ENCODE measurements at regions not wholly inside any gene's neighbourhood (a gene's known extent, or its start where the extent isn't known, plus 50 kb on each side); places are given as distances from the start of the nearest gene placed in this dataset.
"Not testable (repeated sequence)": the region's sequence is repeated elsewhere in the genome, so short reads cannot be mapped to it uniquely, and the experiment has no call there.

DNA sequence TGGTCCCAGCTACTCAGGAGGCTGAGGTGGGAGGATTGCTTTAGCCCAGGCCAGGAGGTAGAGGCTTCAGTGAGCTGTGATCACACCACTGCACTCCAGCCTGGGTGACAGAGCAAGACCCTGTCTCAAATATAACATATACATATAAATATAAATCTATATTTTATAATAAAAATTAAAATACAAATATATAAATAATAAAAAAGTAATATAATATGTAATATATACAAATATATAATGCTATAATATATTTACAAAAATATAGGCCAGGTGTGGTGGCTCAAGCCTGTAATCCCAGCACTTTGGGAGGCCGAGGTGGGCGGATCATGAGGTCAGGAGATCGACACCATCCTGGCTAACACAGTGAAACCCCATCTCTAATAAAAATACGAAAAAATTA, 131.4 kb downstream of the MFAP3L start:
- H3K4me3 ChIP-seq (ENCODE audit: low read length); H3K27ac ChIP-seq (ENCODE audit: low read length); H3K4me1 ChIP-seq (ENCODE audit: control insufficient read depth, insufficient read depth, low read length); ATAC-seq; H3K9me3 ChIP-seq (ENCODE audit: control insufficient read depth, low read length); H3K27me3 ChIP-seq (ENCODE audit: control insufficient read depth, insufficient read depth); intact Hi-C loops (cut with DNase I); DNase-seq: not testable (repeated sequence)
- 92% methylated on average over 4 of the region's 4 CpGs for WGBS

DNA sequence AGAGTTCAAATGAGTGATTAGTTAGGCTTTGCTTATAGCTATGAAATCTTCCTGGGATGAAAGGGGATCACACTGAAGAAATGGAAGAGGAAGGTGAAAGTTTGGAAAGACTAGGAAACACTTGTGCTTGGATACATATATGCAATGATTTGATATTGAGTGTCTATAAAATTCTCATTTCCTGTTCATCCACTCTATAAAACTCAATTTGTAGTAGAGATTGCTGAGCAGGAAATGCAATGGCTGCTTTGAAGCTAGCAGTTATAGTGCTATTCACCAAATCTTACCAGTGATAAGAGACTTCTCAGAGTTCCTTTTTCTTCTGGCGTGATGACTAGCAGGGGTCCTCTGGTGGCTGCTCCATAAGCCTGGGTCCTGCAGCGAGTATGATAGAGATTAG, 128.1 kb upstream of the HPF1 start:
- 63% methylated on average over 2 of the region's 2 CpGs for WGBS
- Histone ChIP-seq H3K27me3 (ENCODE audit: control insufficient read depth, insufficient read depth) (no peaks in the 10 kb centered on the region), H3K4me1 (ENCODE audit: control insufficient read depth, insufficient read depth, low read length) (no peaks in the 10 kb centered on the region), H3K4me3 (ENCODE audit: low read length) (no peak overlapping the region), H3K9me3 (ENCODE audit: control insufficient read depth, low read length) (no peaks in the 10 kb centered on the region), H3K27ac (ENCODE audit: low read length) (no peak overlapping the region)
- ATAC-seq (no peak), DNase-seq (no peak)
- intact Hi-C loops (cut with DNase I), result no loop called here

DNA sequence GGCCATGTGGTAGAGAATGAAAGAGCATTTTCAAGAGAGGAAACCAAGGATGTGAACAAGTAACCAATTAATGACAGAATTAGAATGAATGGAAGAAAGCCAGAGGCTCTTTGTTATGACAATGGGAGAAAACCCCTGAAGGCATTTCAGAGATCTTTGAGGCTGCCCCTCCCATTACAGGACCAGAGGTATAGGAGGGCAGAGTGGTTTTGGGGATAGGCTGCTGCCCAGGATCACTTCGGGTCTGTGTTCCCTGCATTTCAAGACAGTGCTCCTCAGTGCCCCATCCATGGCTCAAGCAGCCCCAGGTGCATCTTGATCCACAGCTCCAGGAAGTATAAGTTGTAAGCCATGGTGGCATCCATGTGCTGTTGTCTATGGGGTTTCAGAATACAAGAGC, 124.0 kb upstream of the HPF1 start:
- Histone ChIP-seq H3K4me1 (ENCODE audit: control insufficient read depth, insufficient read depth, low read length) (no peaks in the 10 kb centered on the region), H3K27ac (ENCODE audit: low read length) (no peak overlapping the region), H3K9me3 (ENCODE audit: control insufficient read depth, low read length) (no peaks in the 10 kb centered on the region), H3K4me3 (ENCODE audit: low read length) (no peak overlapping the region), H3K27me3 (ENCODE audit: control insufficient read depth, insufficient read depth) (no peaks in the 10 kb centered on the region)
- 86% methylated on average over 1 of the region's 1 CpG for WGBS
- ATAC-seq (no peak), DNase-seq (no peak)
- intact Hi-C loops (cut with DNase I), result no loop called here

DNA sequence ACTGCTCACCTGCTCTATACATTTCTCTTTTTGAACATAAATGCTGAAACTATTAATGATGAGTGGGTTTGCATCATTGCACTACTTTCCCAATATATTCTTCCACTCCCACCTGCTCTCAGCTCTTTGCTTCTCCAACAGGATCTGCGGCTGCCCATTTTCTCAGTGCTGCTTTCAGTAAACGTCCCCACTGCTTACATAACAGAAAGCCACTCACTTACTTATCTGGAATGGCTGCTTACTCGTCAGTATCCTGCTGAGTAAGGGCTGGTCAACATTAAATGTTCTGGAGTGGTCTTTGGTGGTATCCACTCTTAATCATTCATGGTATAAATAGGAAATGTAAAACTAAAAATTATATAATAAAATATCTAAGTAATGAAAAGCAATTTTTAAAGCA, 112.8 kb upstream of the HPF1 start:
- Histone ChIP-seq H3K27me3 (ENCODE audit: control insufficient read depth, insufficient read depth) (no peaks in the 10 kb centered on the region), H3K27ac (ENCODE audit: low read length) (no peak overlapping the region), H3K9me3 (ENCODE audit: control insufficient read depth, low read length) (no peaks in the 10 kb centered on the region), H3K4me3 (ENCODE audit: low read length) (no peak overlapping the region), H3K4me1 (ENCODE audit: control insufficient read depth, insufficient read depth, low read length) (no peaks in the 10 kb centered on the region)
- DNase-seq (no peak), ATAC-seq (no peak)
- WGBS, result 39% methylated on average over 3 of the region's 3 CpGs
- intact Hi-C loops (cut with DNase I), result no loop called here

DNA sequence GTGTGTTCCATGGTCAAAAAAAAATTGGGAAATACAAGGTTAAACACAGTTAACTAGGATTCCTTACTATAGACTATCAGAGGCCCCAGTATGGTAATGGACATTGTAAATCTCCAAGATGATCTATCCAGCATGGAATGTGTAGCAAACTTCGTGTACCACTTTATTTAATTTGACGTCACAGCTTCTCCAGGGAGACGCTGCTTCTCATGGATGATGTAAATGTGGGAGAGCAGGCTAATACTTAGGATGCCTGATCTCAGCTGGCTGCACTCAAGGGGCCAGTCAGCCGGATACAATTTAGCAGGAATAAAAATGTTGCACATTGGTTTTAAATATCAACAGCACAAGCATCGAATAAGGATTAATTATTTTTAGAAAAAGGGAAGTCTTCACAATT, 111.7 kb upstream of the HPF1 start:
- ATAC-seq, result no peak
- H3K9me3 ChIP-seq (ENCODE audit: control insufficient read depth, low read length), result no peaks in the 10 kb centered on the region
- H3K4me3 ChIP-seq (ENCODE audit: low read length), result no peak overlapping the region
- no peaks in the 10 kb centered on the region for H3K27me3 ChIP-seq (ENCODE audit: control insufficient read depth, insufficient read depth)
- no peak for DNase-seq
- H3K27ac ChIP-seq (ENCODE audit: low read length), result no peak overlapping the region
- no peaks in the 10 kb centered on the region for H3K4me1 ChIP-seq (ENCODE audit: control insufficient read depth, insufficient read depth, low read length)
- intact Hi-C loops (cut with DNase I), result no loop called here
- 55% methylated on average over 5 of the region's 5 CpGs for WGBS

DNA sequence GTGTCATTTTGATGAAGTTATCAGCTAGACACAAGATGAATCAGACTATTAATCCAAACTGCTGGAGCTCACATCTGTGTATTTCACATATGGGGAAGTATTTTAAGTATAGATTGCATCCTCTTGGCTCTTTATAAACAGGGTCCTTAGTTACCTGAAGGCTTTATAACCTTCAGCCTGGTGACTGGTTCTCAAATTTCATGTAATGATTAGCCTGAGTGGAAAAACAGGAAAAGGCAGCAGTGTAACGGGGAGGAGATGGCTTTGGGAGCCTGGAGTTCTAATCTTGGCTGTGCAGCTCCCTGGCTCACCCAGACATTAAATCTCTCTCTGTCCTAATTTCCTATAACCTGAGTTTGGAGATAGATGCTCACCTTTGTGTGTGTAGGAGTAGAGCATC, 103.8 kb upstream of the HPF1 start:
- WGBS, result 31% methylated on average over 1 of the region's 1 CpG
- H3K27me3 ChIP-seq (ENCODE audit: control insufficient read depth, insufficient read depth), result peaks cover 2% of the 10 kb centered on the region
- no peak for ATAC-seq
- H3K27ac ChIP-seq (ENCODE audit: low read length), result no peak overlapping the region
- no peaks in the 10 kb centered on the region for H3K9me3 ChIP-seq (ENCODE audit: control insufficient read depth, low read length)
- intact Hi-C loops (cut with DNase I), result no loop called here
- DNase-seq, result no peak
- H3K4me1 ChIP-seq (ENCODE audit: control insufficient read depth, insufficient read depth, low read length), result no peaks in the 10 kb centered on the region
- H3K4me3 ChIP-seq (ENCODE audit: low read length), result no peak overlapping the region

DNA sequence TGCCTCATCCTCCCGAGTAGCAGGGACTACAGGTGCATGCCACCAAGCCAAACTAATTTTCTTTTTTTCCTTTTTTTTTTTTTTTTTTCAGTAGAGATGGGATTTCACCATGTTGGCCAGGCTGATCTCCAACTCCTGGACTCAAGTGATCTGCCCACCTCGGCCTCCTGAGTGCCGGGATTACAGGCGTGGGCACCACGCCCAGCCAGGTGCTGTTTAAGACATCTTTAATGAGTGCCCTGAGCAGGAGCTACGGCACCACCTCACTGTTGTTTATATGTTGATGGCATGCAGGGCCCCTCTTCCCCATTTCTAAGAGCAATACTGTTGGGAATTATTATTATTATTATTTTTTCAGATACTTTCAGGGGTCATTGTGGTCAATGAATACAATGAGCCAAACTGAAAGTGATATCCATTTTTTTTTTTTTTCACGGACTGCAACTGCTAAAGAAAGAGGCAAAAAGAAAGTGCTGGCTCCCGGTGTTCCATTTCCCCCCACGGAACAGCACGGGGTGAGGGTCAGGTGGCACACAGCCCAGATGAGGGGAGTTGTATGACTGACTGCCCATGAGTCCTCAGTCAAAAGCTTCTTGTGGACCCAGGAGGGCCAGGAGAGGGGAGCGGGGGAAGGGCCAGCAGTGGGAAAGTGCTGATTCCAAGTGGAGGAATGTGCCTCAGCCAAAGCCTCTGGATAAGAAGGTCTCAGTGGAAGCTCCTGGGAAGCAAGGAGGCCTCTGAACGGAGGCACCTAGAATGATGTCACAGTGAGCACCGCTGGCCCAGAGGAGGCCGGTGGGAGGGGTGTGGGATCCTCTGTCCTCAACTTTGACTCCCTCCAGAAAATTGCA, 101.8 kb upstream of the HPF1 start:
- Histone ChIP-seq H3K27me3 (ENCODE audit: control insufficient read depth, insufficient read depth) (peaks cover 2% of the 10 kb centered on the region), H3K9me3 (ENCODE audit: control insufficient read depth, low read length) (no peaks in the 10 kb centered on the region), H3K4me3 (ENCODE audit: low read length) (no peak overlapping the region), H3K4me1 (ENCODE audit: control insufficient read depth, insufficient read depth, low read length) (no peaks in the 10 kb centered on the region), H3K27ac (ENCODE audit: low read length) (no peak overlapping the region)
- intact Hi-C loops (cut with DNase I), result no loop called here
- 73% methylated on average over 14 of the region's 14 CpGs for WGBS
- DNase-seq (no peak), ATAC-seq (no peak)

DNA sequence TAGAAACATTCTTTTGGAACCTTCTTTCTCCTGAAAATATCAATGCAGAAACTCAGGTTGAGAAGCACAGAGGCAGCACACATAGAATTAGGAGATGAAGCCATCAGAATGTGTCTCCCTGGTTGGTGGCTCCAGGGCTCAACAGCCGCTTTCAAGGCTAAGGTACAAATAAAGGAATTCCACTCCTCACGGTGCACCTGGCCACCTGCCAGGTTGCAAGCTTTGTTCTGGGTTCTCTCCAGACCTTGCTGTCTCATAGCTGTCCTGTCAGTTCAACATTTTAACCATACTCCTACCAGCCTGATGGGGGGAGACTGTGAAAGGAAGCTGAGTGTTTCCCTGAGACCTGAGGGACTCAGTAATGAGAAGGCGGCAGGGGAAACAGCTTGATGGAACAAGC, 96.3 kb upstream of the HPF1 start:
- intact Hi-C loops (cut with DNase I), result no loop called here
- H3K27me3 ChIP-seq (ENCODE audit: control insufficient read depth, insufficient read depth), result peaks cover 5% of the 10 kb centered on the region
- no peaks in the 10 kb centered on the region for H3K9me3 ChIP-seq (ENCODE audit: control insufficient read depth, low read length)

DNA sequence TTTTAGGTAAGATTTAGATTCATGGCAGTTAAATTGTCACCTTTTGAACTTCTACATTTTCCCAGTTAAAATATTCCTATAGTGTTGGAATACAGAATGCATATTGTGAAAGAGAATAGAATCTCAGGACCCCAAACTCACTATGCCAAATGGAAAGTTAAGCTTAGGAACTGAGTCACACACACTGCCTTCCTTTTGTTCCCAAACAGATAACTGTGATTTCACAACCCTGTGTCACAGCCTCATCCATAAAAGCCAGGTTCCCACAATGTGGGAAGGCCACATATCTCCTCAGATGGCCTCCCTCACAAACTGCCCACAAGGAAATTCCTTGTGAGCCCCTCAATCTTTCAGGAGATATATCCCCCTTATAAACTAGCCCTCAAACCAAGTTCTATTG, 94.7 kb upstream of the HPF1 start:
- intact Hi-C loops (cut with DNase I), result no loop called here

More for the DNA sequence above, 96.3 kb upstream of the HPF1 start:
- Histone ChIP-seq H3K4me3 (ENCODE audit: low read length) (no peak overlapping the region), H3K4me1 (ENCODE audit: control insufficient read depth, insufficient read depth, low read length) (no peaks in the 10 kb centered on the region), H3K27ac (ENCODE audit: low read length) (no peak overlapping the region)
- 49% methylated on average over 3 of the region's 3 CpGs for WGBS
- DNase-seq, result no peak
- no peak for ATAC-seq

DNA sequence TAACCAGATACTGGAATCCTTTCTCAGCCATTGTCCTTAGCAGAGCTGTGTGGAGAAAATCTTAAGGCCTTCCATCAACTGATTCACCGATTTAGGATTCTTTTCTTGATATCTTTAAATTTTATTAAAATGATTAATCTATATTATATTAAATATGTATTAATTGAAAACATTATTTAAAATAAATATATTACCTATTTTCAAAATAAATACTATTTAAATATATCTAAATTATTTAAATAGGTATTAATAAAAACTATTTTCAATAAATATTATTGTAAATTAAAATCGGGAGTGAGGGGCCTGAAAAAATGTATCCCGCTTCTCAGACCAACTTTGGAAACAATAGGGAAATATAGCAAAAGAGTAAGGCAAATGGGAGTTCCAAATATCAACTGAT, 94.0 kb upstream of the HPF1 start:
- WGBS, result 96% methylated on average over 3 of the region's 3 CpGs
- peaks cover 5% of the 10 kb centered on the region for H3K27me3 ChIP-seq (ENCODE audit: control insufficient read depth, insufficient read depth)
- H3K9me3 ChIP-seq (ENCODE audit: control insufficient read depth, low read length), result no peaks in the 10 kb centered on the region
- H3K4me3 ChIP-seq (ENCODE audit: low read length), result no peak overlapping the region
- no peak overlapping the region for H3K27ac ChIP-seq (ENCODE audit: low read length)
- intact Hi-C loops (cut with DNase I), result no loop called here
- no peaks in the 10 kb centered on the region for H3K4me1 ChIP-seq (ENCODE audit: control insufficient read depth, insufficient read depth, low read length)
- DNase-seq, result no peak
- no peak for ATAC-seq

More for the DNA sequence above, 94.7 kb upstream of the HPF1 start:
- ATAC-seq (no peak), DNase-seq (no peak)
- no peaks in the 10 kb centered on the region for H3K4me1 ChIP-seq (ENCODE audit: control insufficient read depth, insufficient read depth, low read length)
- peaks cover 5% of the 10 kb centered on the region for H3K27me3 ChIP-seq (ENCODE audit: control insufficient read depth, insufficient read depth)
- H3K27ac ChIP-seq (ENCODE audit: low read length), result no peak overlapping the region
- H3K4me3 ChIP-seq (ENCODE audit: low read length), result no peak overlapping the region
- no peaks in the 10 kb centered on the region for H3K9me3 ChIP-seq (ENCODE audit: control insufficient read depth, low read length)

DNA sequence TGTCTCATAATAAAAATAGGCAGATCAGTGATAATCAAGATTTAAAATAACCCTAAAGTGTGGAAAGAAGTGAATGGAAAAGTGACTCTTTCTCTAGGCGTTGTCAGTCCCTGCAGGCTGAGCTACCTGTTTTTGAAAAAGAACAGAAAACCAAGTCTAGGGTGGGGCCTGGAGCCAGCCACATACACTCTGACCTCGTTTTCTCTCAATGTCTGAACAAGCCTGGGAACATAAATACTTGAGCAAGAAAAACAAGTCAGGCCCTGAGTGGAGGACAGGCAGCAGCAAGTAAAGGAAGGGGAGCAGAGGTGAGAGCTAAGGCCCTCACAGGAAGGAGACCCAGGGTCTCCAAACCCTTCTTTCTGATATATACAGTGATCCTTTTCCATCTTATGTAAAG, 91.7 kb upstream of the HPF1 start:
- 56% methylated on average over 2 of the region's 2 CpGs for WGBS
- intact Hi-C loops (cut with DNase I), result no loop called here

DNA sequence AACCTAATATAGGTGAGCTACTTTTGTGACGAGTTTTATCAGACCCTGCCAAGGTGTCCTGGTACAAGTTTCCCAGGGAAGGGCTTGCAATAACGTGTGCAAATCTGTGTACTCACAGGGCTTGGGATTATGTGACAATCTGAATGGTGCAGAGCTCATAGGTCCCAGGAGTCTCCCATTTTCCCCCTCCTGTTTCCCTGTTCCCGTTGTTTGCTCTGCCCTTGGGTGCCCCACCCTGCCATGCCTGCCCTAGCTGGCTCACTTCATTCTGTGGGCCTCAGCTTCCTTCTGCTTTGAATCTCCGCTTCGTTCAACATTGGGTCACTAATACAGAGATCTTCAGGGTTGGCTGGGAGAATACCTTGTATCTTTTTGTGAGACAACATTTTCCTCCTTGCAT, 90.3 kb upstream of the HPF1 start:
- Histone ChIP-seq H3K27ac (ENCODE audit: low read length) (no peak overlapping the region), H3K9me3 (ENCODE audit: control insufficient read depth, low read length) (no peaks in the 10 kb centered on the region), H3K4me1 (ENCODE audit: control insufficient read depth, insufficient read depth, low read length) (no peaks in the 10 kb centered on the region), H3K27me3 (ENCODE audit: control insufficient read depth, insufficient read depth) (peaks cover 5% of the 10 kb centered on the region), H3K4me3 (ENCODE audit: low read length) (no peak overlapping the region)
- no peak for ATAC-seq
- no peak for DNase-seq
- intact Hi-C loops (cut with DNase I), result no loop called here
- whole genome bisulfite sequencing, result 59% methylated on average over 5 of the region's 5 CpGs

More for the DNA sequence above, 91.7 kb upstream of the HPF1 start:
- Histone ChIP-seq H3K4me3 (ENCODE audit: low read length) (no peak overlapping the region), H3K27me3 (ENCODE audit: control insufficient read depth, insufficient read depth) (peaks cover 5% of the 10 kb centered on the region), H3K9me3 (ENCODE audit: control insufficient read depth, low read length) (no peaks in the 10 kb centered on the region), H3K27ac (ENCODE audit: low read length) (no peak overlapping the region), H3K4me1 (ENCODE audit: control insufficient read depth, insufficient read depth, low read length) (no peaks in the 10 kb centered on the region)
- no peak for ATAC-seq
- DNase-seq, result no peak
